ENCODE measurements at regions not wholly inside any gene's neighbourhood (a gene's known extent, or its start where the extent isn't known, plus 50 kb on each side); places are given as distances from the start of the nearest gene placed in this dataset.

DNA sequence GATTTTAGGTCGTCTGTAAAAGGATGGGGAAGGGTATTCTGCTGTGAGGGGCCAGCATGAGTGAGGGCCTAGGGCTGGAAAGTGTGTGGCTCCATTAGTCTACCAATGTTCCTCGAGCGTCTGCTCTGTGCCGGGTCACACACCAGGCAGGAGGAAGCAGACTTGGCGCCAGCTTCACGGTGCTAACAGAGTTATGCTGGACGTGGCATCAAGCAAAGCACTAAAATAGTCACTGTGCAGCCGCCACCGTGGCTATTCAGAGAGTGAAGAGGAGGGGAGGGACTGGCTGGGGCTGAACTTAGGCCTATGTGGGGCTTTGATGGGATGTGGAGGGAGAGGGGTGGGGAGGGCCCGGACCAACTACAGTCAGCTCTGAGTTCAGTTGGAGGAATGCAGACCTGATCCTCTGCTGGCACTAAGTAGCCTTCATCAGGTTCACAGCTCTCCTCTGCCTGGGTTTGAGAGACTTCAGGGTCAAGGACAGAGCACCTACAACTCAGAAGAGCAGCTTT lies 83.9 kb upstream of the MSX1 start:
- Histone ChIP-seq H3K27me3 (ENCODE audit: control insufficient read depth in 2 of 2, insufficient read depth in 2 of 2, low read length in 2 of 2) (no peaks in the 10 kb centered on the region), H3K4me1 (ENCODE audit: control insufficient read depth, extremely low read depth, insufficient read depth, low read length) (no peaks in the 10 kb centered on the region), H3K9me3 (replicated peaks; ENCODE audit: control insufficient read depth, insufficient read depth, low read length) (no peaks in the 10 kb centered on the region), H4K20me1 (replicated peaks; ENCODE audit: control insufficient read depth, extremely low read depth, insufficient read depth, low read length) (no peaks in the 10 kb centered on the region), H3K36me3 (ENCODE audit: control insufficient read depth in 2 of 2, extremely low read depth in 1 of 2, insufficient read depth in 2 of 2, low read length in 2 of 2) (no peaks in the 10 kb centered on the region), H3K4me3 (replicated peaks in 1 of 3; ENCODE audit: insufficient read depth in 1 of 3, low read depth in 1 of 3, low read length in 3 of 3) (no peak overlapping the region), H3K27ac (ENCODE audit: insufficient read depth, low read depth, low read length) (no peak overlapping the region), H3K79me2 (ENCODE audit: control insufficient read depth, insufficient read depth, low read length) (no peaks in the 10 kb centered on the region), H3K9ac (replicated peaks; ENCODE audit: extremely low read depth, insufficient read depth, low read length) (no peak overlapping the region), H2AFZ (ENCODE audit: low read depth, low read length) (no peak overlapping the region), H3K9me1 (replicated peaks; ENCODE audit: control insufficient read depth, extremely low read depth, insufficient read depth, low read length) (no peaks in the 10 kb centered on the region), H3K4me2 (ENCODE audit: insufficient read depth, low read length) (no peak overlapping the region)
- intact Hi-C loops (cut with micrococcal nuclease) (no loop called here), dilution Hi-C loops (cut with MboI; ENCODE audit: extremely low pct_ligation_motif_present, low sequenced_read_pairs) (no loop called here)
- CTCF ChIA-PET, result interaction anchor here (1.3 to 1.7 kb wide), 2 partner anchors 9 to 12 kb away, joined by 3 to 4 read pairs; no protein-coding TSS in a partner anchor
- FAIRE-seq (no peak), DNase-seq (ENCODE audit: low read depth, low spot score) (no peak)
- BruUV-seq (replicated peaks), result no TSS peak
- TF ChIP-seq POLR2A (IDR thresholded peaks at IDR 0.05; ENCODE audit: low read depth, low read length) (no peak), GATA2 (IDR thresholded peaks at IDR 0.05; ENCODE audit: insufficient read depth, insufficient read length, low read depth, low read length) (no peak), EZH2 (IDR thresholded peaks at IDR 0.05; ENCODE audit: borderline replicate concordance, low read depth, low read length, severe bottlenecking) (no peak), MYC (IDR thresholded peaks at IDR 0.05; ENCODE audit: low read depth, low read length) (no peak), JUN (IDR thresholded peaks at IDR 0.05; ENCODE audit: borderline replicate concordance, insufficient read depth, insufficient read length, low read depth) (no peak), POLR2AphosphoS5 (IDR thresholded peaks at IDR 0.05; ENCODE audit: insufficient read depth, low read depth, low read length) (no peak), FOS (IDR thresholded peaks at IDR 0.05; ENCODE audit: borderline replicate concordance, insufficient read depth, low read length) (no peak)
- TF ChIP-seq, protein P1, sequence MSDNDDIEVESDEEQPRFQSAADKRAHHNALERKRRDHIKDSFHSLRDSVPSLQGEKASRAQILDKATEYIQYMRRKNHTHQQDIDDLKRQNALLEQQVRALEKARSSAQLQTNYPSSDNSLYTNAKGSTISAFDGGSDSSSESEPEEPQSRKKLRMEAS (IDR thresholded peaks at IDR 0.05; ENCODE audit: insufficient read depth, insufficient read length), result no peak
- TF ChIP-seq, protein P2, sequence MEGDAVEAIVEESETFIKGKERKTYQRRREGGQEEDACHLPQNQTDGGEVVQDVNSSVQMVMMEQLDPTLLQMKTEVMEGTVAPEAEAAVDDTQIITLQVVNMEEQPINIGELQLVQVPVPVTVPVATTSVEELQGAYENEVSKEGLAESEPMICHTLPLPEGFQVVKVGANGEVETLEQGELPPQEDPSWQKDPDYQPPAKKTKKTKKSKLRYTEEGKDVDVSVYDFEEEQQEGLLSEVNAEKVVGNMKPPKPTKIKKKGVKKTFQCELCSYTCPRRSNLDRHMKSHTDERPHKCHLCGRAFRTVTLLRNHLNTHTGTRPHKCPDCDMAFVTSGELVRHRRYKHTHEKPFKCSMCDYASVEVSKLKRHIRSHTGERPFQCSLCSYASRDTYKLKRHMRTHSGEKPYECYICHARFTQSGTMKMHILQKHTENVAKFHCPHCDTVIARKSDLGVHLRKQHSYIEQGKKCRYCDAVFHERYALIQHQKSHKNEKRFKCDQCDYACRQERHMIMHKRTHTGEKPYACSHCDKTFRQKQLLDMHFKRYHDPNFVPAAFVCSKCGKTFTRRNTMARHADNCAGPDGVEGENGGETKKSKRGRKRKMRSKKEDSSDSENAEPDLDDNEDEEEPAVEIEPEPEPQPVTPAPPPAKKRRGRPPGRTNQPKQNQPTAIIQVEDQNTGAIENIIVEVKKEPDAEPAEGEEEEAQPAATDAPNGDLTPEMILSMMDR (IDR thresholded peaks at IDR 0.05; ENCODE audit: extremely low read depth in 1 of 2, insufficient read depth in 1 of 2, low read depth in 1 of 2, low read length in 2 of 2), result no peak
- POLR2A ChIA-PET, result no interaction called here

Data from endothelial cell of umbilical vein (primary cell).